SU-DHL-6 (cell line): ENCODE measurements at regions not wholly inside any gene's neighbourhood (a gene's known extent, or its start where the extent isn't known, plus 50 kb on each side); places are given as distances from the start of the nearest gene placed in this dataset.

Source experiments
- H2AFZ ChIP-seq: fragments of 200-600 bp; sonication (generic); 2 replicates; pipeline ENCODE4 v1.6.1; 2014; ENCODE audit warnings: low read depth, mild to moderate bottlenecking, moderate library complexity, mixed read lengths, antibody characterized with exemption, low read length; ENCODE audit not compliant: severe bottlenecking
- H3F3A ChIP-seq: fragments of 200-600 bp; shearing (Covaris generic); 2 replicates; pipeline ENCODE4 v1.6.0; 2016; ENCODE audit warnings: antibody characterized with exemption, mild to moderate bottlenecking; ENCODE audit not compliant: insufficient read depth
- H3K27ac ChIP-seq: fragments of 200-600 bp; sonication (generic); 2 replicates; pipeline ENCODE4 v1.5.1; 2016; ENCODE audit warnings: low read depth, mild to moderate bottlenecking, low read length, moderate library complexity, mixed read lengths
- H3K27me3 ChIP-seq: fragments of 200-600 bp; sonication (generic), shearing (Covaris generic); 2 replicates; pipeline ENCODE4 v1.6.0; 2014; ENCODE audit warnings: mild to moderate bottlenecking, low read length
- H3K36me3 ChIP-seq: fragments of 200-600 bp; sonication (generic); 2 replicates; pipeline ENCODE4 v1.6.1; 2014; ENCODE audit warnings: mild to moderate bottlenecking, low read length, mixed read lengths
- H3K4me2 ChIP-seq: fragments of 300-600, 200-600 bp; shearing (Covaris generic), sonication (generic); 2 replicates; pipeline ENCODE4 v1.6.0; 2014; ENCODE audit warnings: low read length, low read depth, mild to moderate bottlenecking; ENCODE audit not compliant: poor library complexity, severe bottlenecking
- H3K4me3 ChIP-seq: fragments of 200-600 bp; sonication (generic); 2 replicates; pipeline ENCODE4 v1.5.1; 2014; ENCODE audit warnings: antibody characterized with exemption, low read length, mild to moderate bottlenecking, mixed read lengths; ENCODE audit not compliant: insufficient read depth, poor library complexity, severe bottlenecking
- H3K79me2 ChIP-seq: fragments of 200-600 bp; sonication (generic); 2 replicates; pipeline ENCODE4 v1.6.1; 2014; ENCODE audit warnings: mild to moderate bottlenecking, low read length, moderate library complexity; ENCODE audit not compliant: insufficient read depth
- H3K9ac ChIP-seq: fragments of 200-600 bp; sonication (generic); 2 replicates; pipeline ENCODE4 v1.7.0; 2014; ENCODE audit warnings: mild to moderate bottlenecking, low read length
- H3K9me2 ChIP-seq: fragments of 200-600 bp; sonication (generic); replicated peaks from 2 replicates; pipeline ENCODE4 v1.6.1; 2014; ENCODE audit warnings: low read length; ENCODE audit not compliant: insufficient read depth
- H3K9me3 ChIP-seq: fragments of 200-600 bp; sonication (generic); 2 replicates; pipeline ENCODE4 v1.6.1; 2014; ENCODE audit warnings: low read length, mixed read lengths; ENCODE audit not compliant: insufficient read depth
- H4K20me1 ChIP-seq: fragments of 200-600 bp; sonication (generic); 2 replicates; pipeline ENCODE4 v1.6.1; 2014; ENCODE audit warnings: low read depth, mild to moderate bottlenecking, antibody characterized with exemption, low read length, moderate library complexity, mixed read lengths
- CTCF ChIP-seq: fragments of 200-600 bp; sonication (generic); IDR thresholded peaks from one replicate; pipeline ENCODE4 v1.5.1; 2017; ENCODE audit warnings: antibody characterized with exemption, mild to moderate bottlenecking, low read length, moderate library complexity; ENCODE audit not compliant: insufficient read depth, poor library complexity, severe bottlenecking
- EZH2phosphoT487 ChIP-seq: fragments of 200-600 bp; sonication (generic), shearing (Covaris generic); conservative IDR thresholded peaks from 2 replicates; pipeline ENCODE4 v1.6.1; 2018; ENCODE audit warnings: mild to moderate bottlenecking, antibody characterized with exemption, low read length, moderate library complexity, mixed read lengths

GRCh38 chr22:27483095-27483785 is 318.3 kb downstream of the MN1 start:
- H3K4me2 ChIP-seq, result no peak overlapping the region
- H3K9ac ChIP-seq, result no peak overlapping the region
- H3K79me2 ChIP-seq, result no peaks in the 10 kb centered on the region
- no peaks in the 10 kb centered on the region for H3K9me2 ChIP-seq
- H3F3A ChIP-seq, result no peaks in the 10 kb centered on the region
- H4K20me1 ChIP-seq, result no peaks in the 10 kb centered on the region
- no peaks in the 10 kb centered on the region for H3K36me3 ChIP-seq
- H2AFZ ChIP-seq, result no peak overlapping the region
- peaks cover 4% of the 10 kb centered on the region; the same call in 1 of the 2 replicates for H3K9me3 ChIP-seq
- peaks cover 6% of the 10 kb centered on the region; the same call in 1 of the 2 replicates for H3K27me3 ChIP-seq
- H3K4me3 ChIP-seq, result no peak overlapping the region
- no peak overlapping the region for H3K27ac ChIP-seq
- TF ChIP-seq EZH2phosphoT487 (no peak), CTCF (no peak)

- no peak overlapping the region for H3K27ac ChIP-seq
- TF ChIP-seq CTCF, result no peak
- TF ChIP-seq EZH2phosphoT487, result no peak
- no peaks in the 10 kb centered on the region for H3F3A ChIP-seq
- no peak overlapping the region for H2AFZ ChIP-seq
- no peaks in the 10 kb centered on the region for H3K79me2 ChIP-seq
- H3K9me2 ChIP-seq, result no peaks in the 10 kb centered on the region
- no peak overlapping the region for H3K4me2 ChIP-seq
- H3K27me3 ChIP-seq, result peaks cover 6% of the 10 kb centered on the region; the same call in 1 of the 2 replicates
- no peak overlapping the region for H3K9ac ChIP-seq
- H3K36me3 ChIP-seq, result no peaks in the 10 kb centered on the region
- H3K9me3 ChIP-seq, result peaks cover 4% of the 10 kb centered on the region; the same call in 1 of the 2 replicates
- H3K4me3 ChIP-seq, result no peak overlapping the region
- no peaks in the 10 kb centered on the region for H4K20me1 ChIP-seq
Measured at GRCh38 chr22:27485842-27486241, 315.7 kb downstream of the MN1 start.

GRCh38 chr22:27487600-27488452 is 313.7 kb downstream of the MN1 start:
- Histone ChIP-seq H3K27me3 (peaks cover 6% of the 10 kb centered on the region; the same call in 1 of the 2 replicates), H3K27ac (no peak overlapping the region), H3K4me3 (no peak overlapping the region), H4K20me1 (no peaks in the 10 kb centered on the region), H3F3A (no peaks in the 10 kb centered on the region), H2AFZ (no peak overlapping the region), H3K9ac (no peak overlapping the region), H3K79me2 (no peaks in the 10 kb centered on the region), H3K9me3 (peaks cover 4% of the 10 kb centered on the region; the same call in 1 of the 2 replicates), H3K4me2 (no peak overlapping the region), H3K36me3 (no peaks in the 10 kb centered on the region), H3K9me2 (no peaks in the 10 kb centered on the region)
- TF ChIP-seq EZH2phosphoT487, result no peak
- TF ChIP-seq CTCF, result no peak
